Esophagus squamous epithelium (tissue), 5 donors: ENCODE measurements at regions not wholly inside any gene's neighbourhood (a gene's known extent, or its start where the extent isn't known, plus 50 kb on each side); places are given as distances from the start of the nearest gene placed in this dataset.

Source experiments
- DNase-seq: peaks from one replicate; lab custom pipeline; 2025; lab: John Stamatoyannopoulos, UW
- H3K27ac ChIP-seq, 4 donors: fragments of 200-600 bp; sonication (generic); one replicate each; pipeline ENCODE4 v1.5.1; 2016 to 2019; ENCODE audit warnings: mild to moderate bottlenecking in 1 of 4
- H3K27me3 ChIP-seq, 4 donors: fragments of 200-600 bp; sonication (generic); 1 replicate in 3 of 4; 2 replicates in 1 of 4; pipeline versions ENCODE4 v1.5.1 to v1.6.0; 2017 to 2021; ENCODE audit warnings: antibody characterized with exemption in 1 of 4
- H3K36me3 ChIP-seq, 3 donors: fragments of 200-600 bp; sonication (generic); one replicate each; pipeline ENCODE4 v1.5.1; 2016 to 2019
- H3K4me1 ChIP-seq, 3 donors: fragments of 200-600 bp; sonication (generic); one replicate each; pipeline ENCODE4 v1.5.1; 2017 to 2019
- H3K4me3 ChIP-seq, 4 donors: fragments of 200-600 bp; sonication (generic); 1 replicate in 3 of 4; 2 replicates in 1 of 4; pipeline ENCODE4 v1.5.1; 2016 to 2019; ENCODE audit warnings: mild to moderate bottlenecking in 2 of 4, moderate library complexity in 1 of 4
- H3K9me3 ChIP-seq, 3 donors: fragments of 200-600 bp; sonication (generic); one replicate each; pipeline ENCODE4 v1.5.1; 2016 to 2019
- CTCF ChIP-seq, 6 experiments: fragments of 450-650 bp in 4 of 6; fragments of 200-600 bp in 2 of 6; sonication (generic) in 2 of 6; IDR thresholded peaks; one replicate each; pipeline ENCODE4 v1.5.1; 2016 to 2019; ENCODE audit warnings: antibody characterized with exemption in 6 of 6, mild to moderate bottlenecking in 4 of 6, moderate library complexity in 4 of 6
- POLR2A ChIP-seq, 4 donors: fragments of 450-650 bp; IDR thresholded peaks; one replicate each; pipeline ENCODE4 v1.6.1; 2017; ENCODE audit warnings: antibody characterized with exemption in 4 of 4, mild to moderate bottlenecking in 4 of 4, moderate library complexity in 3 of 4
- WGBS, 2 donors: methylation state at CpG; one replicate each; pipeline ENCODE4 v1.1.5; 2018; 5-methylcytosine and 5-hydroxymethylcytosine counted together
- intact Hi-C: fragments of 100-400 bp; cut with DNase I; formaldehyde crosslinking; loops from one replicate; pipeline ENCODE4 v1.15.0; 2022
- donor health status: DM: yes; HTN: yes; CAD: no.

- WGBS, 2 donors: 71 to 81% methylated on average over 5 of the region's 5 CpGs
- TF ChIP-seq POLR2A (IDR thresholded peaks at IDR 0.05): no peak
- no peak for TF ChIP-seq CTCF (IDR thresholded peaks at IDR 0.05)
- no peak for DNase-seq
- Histone ChIP-seq H3K4me3 (no peak overlapping the region), H3K4me1 (no peaks in the 10 kb centered on the region), H3K9me3 (no peaks in the 10 kb centered on the region), H3K27me3 (no peaks in the 10 kb centered on the region), H3K36me3 (no peaks in the 10 kb centered on the region), H3K27ac (no peak overlapping the region)
- intact Hi-C loops: no loop called here
Measured at GRCh38 chr2:64338910-64339500, 115.0 kb upstream of the LGALSL start.

GRCh38 chr2:64341461-64341860, 112.5 kb upstream of the LGALSL start:
- H3K4me1 ChIP-seq: no peaks in the 10 kb centered on the region
- H3K9me3 ChIP-seq: no peaks in the 10 kb centered on the region
- intact Hi-C loops: no loop called here
- no peak for TF ChIP-seq POLR2A (IDR thresholded peaks at IDR 0.05)
- no peak for TF ChIP-seq CTCF (IDR thresholded peaks at IDR 0.05)
- DNase-seq: no peak
- no peak overlapping the region for H3K4me3 ChIP-seq
- H3K36me3 ChIP-seq: no peaks in the 10 kb centered on the region
- no peak overlapping the region for H3K27ac ChIP-seq
- 88 to 90% methylated on average over 6 of the region's 6 CpGs for WGBS, 2 donors
- no peaks in the 10 kb centered on the region for H3K27me3 ChIP-seq

GRCh38 chr2:64342195-64343099, 111.5 kb upstream of the LGALSL start:
- no peak overlapping the region for H3K27ac ChIP-seq
- H3K36me3 ChIP-seq: no peaks in the 10 kb centered on the region

GRCh38 chr2:64344999-64345576, 108.9 kb upstream of the LGALSL start:
- Histone ChIP-seq H3K9me3 (no peaks in the 10 kb centered on the region), H3K27me3 (no peaks in the 10 kb centered on the region), H3K36me3 (no peaks in the 10 kb centered on the region), H3K27ac (no peak overlapping the region), H3K4me3 (no peak overlapping the region), H3K4me1 (no peaks in the 10 kb centered on the region)
- no peak for DNase-seq
- intact Hi-C loops: no loop called here
- no peak for TF ChIP-seq POLR2A (IDR thresholded peaks at IDR 0.05)
- no peak for TF ChIP-seq CTCF (IDR thresholded peaks at IDR 0.05)
- WGBS, 2 donors: 5 to 13% methylated on average over 1 of the region's 1 CpG

More at GRCh38 chr2:64342195-64343099, 111.5 kb upstream of the LGALSL start:
- Histone ChIP-seq H3K4me3 (no peak overlapping the region), H3K27me3 (no peaks in the 10 kb centered on the region), H3K4me1 (no peaks in the 10 kb centered on the region), H3K9me3 (no peaks in the 10 kb centered on the region)
- TF ChIP-seq CTCF (IDR thresholded peaks at IDR 0.05): no peak
- TF ChIP-seq POLR2A (IDR thresholded peaks at IDR 0.05): no peak
- DNase-seq: no peak
- intact Hi-C loops: no loop called here
- WGBS, 2 donors: 77 to 85% methylated on average over 6 of the region's 6 CpGs

- H3K9me3 ChIP-seq: no peaks in the 10 kb centered on the region
- WGBS, 2 donors: 79 to 96% methylated on average over 2 of the region's 2 CpGs
- H3K36me3 ChIP-seq: no peaks in the 10 kb centered on the region
- no peak overlapping the region for H3K4me3 ChIP-seq
- DNase-seq: no peak
- H3K27me3 ChIP-seq: no peaks in the 10 kb centered on the region
- H3K4me1 ChIP-seq: no peaks in the 10 kb centered on the region
- TF ChIP-seq CTCF (IDR thresholded peaks at IDR 0.05) (no peak), POLR2A (IDR thresholded peaks at IDR 0.05) (no peak)
- H3K27ac ChIP-seq: no peak overlapping the region
- intact Hi-C loops: no loop called here
Measured at GRCh38 chr2:64345998-64346397, 108.0 kb upstream of the LGALSL start.
